NCI-H345 (cell line): ENCODE measurements at regions not wholly inside any gene's neighbourhood (a gene's known extent, or its start where the extent isn't known, plus 50 kb on each side); places are given as distances from the start of the nearest gene placed in this dataset.
A peak's percentile ranks its signal among the peaks of the same experiment; 100 is the strongest.

Source experiments
- DNase-seq: peaks from one replicate; lab custom pipeline; 2025; lab: John Stamatoyannopoulos, UW

DNA sequence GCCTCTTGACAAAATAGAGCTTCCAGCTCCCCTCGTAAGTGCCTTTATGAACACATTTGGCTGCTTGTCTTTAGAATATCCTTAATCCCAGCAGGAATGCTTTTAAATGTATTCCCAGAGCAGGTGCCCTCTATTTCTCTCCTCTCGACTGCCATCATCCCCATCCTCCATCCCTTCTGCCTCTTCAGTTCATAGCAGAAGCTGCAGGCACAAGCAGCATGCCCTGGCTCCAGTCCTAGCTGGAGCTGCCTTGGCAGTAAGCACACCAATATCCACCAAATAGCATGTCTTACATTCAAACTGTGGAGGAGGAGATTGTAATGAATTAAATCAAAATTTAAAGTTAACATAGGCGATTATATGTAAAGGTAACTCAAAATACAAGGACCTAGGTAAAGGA is 891.3 kb upstream of the SLC39A10 start:
- DNase-seq: peak; percentile 30

DNA sequence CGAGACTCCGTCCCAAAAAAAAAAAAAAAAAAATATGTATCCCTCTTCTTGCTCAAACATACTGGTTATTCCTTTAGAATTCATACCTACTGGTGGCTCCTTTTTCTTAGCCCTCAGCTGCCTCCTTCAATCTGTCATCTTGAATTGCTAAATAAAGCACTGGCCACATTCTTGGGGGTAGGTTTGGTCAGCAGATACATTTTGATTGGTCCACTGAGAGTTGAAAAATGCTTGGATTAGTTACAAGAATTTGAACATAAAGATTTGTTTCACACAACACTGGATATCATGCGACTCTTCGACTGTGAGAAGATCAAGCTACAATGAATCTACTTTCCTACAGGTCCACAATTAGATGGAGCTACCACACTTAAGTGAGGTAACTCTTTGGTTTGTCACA is 906.1 kb upstream of the SLC39A10 start:
- DNase-seq: no peak

DNA sequence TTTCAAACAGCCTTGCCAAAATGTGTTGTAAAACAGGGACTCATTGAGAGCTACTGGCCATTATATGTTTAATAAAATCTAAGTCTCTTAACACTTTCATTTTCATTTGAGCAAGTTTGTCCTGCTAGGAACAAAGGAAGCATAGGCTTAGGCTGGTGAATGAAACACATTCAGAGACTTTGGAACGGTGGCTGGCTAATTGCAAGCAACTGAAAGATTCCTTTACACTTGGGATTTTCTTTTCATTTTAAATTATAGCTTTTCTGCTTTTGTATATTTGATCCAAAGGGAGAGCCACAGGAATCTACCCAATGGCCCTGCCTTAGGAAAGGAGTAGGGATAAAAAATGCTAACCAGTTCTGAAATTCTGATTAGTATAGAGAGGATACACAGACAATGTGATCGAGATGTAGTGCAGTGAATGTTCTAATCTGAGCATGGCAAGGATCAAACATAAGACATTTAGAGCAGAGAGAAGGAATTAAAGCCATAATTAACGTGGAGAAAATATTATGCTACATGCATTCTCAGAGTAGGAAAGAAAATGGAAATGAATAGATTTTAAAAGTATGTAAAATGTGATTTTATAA is 911.4 kb upstream of the SLC39A10 start:
- no peak for DNase-seq

DNA sequence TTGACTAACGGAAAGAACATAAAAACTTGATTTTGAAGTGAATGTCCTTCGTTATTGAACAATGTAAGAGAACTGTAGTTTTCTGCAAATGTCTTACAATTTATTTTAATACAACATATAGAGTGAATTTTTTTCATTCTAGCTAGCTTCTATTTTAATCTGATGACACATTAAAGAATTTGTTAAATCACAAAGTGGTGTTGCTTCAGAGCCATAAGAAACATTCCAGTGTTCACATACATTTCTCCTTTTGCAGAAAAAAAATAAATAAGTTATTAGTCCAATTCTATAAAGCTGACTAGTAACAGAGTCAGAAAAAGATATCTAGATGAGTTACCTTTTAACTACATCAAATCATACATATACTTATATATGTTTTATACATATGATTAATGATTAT is 914.3 kb upstream of the SLC39A10 start:
- DNase-seq: no peak

DNA sequence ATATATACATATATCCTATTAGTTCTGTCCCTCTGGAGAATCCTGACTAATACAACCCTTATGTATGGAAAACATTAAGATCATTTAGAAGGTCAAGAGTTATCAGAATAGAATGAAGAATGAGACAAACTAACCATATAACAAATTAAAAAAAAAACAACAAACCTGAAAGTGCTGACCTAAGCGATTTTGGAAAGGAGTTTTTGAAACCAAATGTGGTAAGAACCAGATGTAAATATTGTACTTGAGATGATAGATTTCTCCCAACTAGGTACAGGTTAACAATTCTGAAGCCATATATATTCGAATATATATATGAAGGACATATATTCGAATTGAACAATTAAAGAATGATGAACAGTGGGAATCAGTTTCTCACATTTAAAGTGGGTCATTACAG is 917.8 kb upstream of the SLC39A10 start:
- DNase-seq: no peak

DNA sequence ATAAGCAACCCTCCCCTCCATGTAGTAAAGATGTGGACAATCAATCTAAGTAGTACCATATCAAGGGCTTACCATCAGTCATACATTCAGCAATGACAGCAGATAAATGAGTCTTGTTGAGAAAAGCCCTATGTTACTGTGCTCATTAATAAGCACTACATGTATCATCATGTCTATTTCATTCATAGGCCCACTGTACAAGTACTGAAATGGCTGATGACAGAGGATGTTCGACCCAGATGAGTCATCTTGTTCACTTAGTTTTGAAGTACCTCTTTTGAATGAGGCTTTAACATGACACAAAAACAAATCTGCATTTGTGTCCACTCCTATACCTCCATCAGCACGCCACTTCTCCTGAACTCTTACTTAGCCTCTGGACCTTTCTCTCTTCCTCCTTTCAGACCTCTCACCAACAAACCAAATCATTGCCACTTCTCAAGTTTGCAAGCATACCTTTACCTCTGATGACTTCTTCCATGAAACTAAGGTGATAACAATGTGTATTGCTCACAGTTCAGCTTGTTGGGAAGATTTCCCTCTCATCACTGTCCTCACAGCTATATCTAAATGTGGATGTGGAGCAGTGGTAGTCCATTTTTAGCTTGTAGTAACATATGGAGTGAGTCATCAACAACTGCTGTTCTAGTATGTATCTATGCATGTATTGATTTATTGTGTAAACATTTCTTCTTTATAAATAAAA is 921.0 kb upstream of the SLC39A10 start:
- DNase-seq: no peak

DNA sequence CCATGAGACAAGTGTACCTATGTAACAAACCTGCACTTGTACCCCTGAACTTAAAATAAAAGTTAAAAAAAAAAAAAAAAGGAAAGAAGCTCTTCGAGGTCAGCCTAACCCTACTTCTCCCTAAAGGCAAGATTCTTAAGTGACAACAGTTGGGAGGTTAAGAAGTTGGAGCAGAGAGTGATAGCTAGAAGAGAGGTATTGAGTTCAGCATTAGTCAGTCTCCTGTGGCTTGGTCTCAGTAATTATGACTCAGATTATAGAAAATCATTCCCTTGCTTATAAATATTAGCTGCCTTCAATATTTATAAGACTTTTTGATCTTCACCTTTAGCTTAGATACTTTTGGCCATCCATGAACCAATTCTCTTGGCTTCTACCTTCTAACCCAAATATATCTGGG is 926.8 kb upstream of the SLC39A10 start:
- DNase-seq: no peak

DNA sequence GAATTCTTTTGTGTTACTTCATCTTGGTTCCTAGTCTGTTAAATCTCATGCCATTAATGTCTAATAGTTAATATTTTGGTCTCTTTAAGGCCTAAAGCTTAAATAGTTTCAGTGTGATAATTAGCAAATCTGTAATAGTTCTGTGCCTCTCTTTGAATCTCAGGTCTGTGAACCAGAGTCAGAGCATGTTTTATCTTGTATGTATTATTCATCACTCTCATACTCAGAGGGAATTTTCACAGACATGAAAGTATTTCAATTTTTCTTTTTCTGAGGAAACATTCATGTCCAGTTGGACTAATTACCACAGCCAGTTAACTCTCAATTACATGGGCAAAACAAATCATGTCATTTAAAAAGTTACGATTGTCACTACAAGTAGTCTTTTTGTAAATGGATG is 931.9 kb upstream of the SLC39A10 start:
- no peak for DNase-seq

DNA sequence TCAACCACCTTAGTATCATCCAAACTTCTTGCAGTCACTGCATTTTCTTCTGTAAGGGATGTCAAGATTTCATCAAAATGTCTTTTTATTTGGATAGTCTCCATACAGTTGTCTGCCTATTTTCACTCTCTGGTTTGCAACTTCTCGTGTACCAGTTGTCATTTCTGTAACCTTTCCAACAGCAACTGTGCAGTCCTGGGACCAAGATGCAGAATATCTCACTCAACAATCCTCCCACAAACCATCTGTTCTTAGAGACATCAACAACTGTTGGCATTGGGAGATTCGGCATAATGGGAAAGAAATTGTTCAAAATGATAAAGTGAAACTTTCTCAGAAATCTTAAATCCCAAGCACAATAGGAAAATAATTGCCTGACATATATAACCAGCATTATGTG is 933.6 kb upstream of the SLC39A10 start:
- DNase-seq: no peak

DNA sequence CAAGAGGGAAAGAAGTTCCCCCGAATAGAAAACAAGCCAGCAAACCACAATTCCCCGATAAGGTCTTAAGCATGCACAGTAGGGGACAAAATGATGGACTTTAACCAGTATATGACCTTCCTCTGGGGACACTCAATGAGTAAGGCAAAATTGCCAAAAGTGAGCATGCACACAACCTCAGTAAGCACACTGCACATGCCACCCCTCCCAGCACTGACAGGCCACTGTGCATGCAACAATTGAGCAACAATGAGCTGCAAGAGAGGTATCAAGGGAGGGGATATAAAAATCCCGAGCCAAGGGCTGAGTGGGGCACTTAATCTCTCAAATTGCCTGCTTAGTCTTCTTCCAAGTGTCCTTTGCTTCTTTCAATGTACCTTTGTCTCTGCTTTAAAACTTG is 935.8 kb upstream of the SLC39A10 start:
- no peak for DNase-seq

DNA sequence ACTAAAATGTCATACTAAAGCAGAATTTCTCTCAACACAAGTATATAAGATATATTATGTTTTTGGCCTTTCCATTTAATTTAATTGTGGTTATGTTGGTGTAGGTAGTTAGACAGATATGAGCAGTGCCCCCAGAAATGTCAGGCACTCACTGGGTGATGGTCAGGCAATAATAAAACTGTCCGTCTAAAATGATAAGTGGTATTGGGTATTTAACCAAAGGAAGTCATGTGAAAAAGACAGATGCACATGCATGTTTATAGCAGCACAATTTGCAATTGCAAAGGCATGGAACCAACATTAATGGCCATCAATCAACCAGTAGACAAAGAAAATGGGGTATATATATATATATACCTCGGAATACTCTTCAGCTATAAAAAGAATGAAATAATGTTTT is 936.6 kb upstream of the SLC39A10 start:
- DNase-seq: no peak

DNA sequence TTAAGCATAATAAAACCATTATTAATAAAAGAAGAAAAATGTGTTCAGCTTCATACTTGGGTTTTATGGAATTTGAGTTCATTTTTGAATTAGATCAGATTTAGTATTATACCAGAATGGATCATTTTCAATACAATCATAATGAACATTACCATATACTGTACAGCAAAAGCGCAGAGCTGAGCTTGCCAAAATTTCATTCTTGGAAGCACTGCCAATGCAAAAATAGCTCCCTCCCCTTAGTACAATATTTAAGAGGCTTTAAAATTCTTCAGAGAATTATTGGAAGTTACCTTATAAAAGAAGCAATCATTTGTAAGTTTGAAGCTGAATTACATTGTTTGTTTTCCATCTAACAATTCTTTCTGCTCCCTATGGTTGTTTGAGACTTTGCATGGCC is 938.1 kb upstream of the SLC39A10 start:
- no peak for DNase-seq

DNA sequence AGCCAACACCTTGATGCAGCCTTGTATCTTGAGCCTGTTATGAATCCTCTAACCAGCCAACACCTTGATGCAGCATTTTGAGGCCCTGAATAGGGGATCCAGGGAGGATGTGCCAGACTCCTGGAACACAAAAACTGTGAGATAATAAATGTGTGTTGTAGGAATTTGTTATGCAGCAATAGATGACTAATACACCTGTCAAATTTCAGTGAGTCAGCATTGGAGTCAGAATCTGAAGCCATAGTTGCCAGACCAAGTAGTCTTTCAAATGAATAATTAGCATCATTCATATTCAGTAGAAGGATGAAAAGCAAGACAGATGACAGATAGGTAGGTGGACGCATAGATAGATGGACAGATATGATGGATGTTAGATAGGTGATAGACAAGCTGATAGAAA is 942.5 kb upstream of the SLC39A10 start:
- DNase-seq: no peak

DNA sequence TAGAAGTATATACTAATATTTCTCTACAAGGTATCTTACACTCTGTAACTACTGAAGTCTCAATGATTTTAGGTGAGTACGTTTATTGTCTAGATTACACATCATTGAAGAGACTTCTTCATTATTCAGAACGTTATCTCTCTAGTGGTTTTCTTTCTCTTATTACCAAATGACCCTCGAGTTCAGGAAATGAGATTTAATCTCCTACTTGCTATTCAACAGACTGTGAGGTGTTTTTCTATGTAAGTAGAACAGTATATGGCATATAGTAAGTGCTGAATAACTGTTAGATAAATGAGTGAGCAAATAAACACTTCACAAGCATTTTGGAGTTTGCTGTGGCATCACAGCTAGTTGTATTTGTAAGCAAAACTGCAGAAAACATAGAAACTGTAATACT is 947.2 kb upstream of the SLC39A10 start:
- no peak for DNase-seq

DNA sequence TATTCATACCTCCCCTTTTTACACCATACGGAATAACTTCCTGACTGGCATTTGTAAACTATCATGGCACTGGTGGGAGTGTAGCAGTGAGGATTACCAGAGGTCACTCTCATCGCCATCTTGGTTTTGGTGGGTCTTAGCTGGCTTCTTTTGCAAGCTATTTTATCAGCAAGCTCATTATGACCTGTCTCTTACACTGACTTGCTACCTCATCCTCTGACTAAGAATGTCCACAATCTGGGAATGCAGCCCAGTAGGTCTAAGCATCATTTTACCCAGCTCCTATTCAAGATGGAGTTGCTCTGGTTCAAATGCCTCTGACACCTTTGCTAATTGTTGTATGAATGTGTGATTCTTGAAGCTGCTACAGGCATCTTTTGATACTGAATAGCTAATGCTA is 950.8 kb upstream of the SLC39A10 start:
- DNase-seq: no peak

DNA sequence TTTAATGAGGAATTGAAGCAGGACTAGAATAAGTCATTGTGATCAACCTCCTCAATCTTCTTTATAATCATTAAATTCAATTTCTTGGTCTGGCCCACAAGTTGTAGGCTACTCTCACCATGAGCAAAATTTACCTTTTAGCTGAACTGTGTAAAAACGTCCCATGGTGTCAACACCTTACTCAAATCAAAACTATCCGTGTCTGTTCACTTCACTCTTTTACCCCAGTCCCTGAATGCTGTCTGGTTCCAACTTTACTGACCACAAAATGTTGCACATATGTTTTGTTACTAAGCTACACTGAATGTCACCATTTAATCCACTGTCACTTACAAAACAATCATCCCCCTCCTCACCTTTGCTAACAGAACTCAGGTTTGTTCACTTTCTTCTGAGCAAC is 951.6 kb upstream of the SLC39A10 start:
- no peak for DNase-seq

DNA sequence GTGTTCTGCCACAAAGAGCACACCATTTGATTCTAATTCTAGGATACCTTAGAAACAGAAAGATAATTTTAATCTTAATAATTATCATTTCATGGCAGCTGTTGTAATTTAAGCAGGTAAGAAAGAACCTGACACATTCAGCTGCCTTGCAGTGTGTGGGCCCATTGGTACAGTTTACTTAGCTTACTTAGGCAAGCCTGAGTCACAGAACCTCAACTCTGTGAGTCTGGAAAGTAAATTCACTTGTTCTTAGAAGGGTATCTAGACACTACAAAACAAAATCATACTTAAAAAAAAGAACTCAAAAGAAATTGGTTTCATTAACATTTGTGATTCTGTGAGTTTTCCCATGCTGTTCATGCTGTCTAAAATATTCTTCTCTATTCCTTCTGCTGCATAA is 956.3 kb upstream of the SLC39A10 start:
- DNase-seq: no peak

DNA sequence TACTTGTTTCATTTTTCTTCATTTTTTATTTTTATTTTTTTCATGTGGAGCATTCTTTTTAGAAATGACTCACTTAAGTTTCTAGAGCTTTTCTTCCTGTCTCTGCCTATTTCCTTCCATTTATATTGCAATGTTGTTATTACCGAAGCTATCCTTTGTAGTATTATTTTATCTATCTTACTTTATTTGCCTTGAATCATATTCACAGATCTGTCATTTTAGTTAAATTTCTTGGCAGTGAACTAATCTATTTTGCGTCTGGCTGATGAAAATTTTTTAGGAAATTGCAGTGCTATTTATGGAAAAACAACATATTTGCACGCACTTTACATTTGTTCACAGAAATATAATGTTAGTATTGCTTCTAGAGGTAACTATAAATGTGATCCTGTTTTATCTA is 956.9 kb upstream of the SLC39A10 start:
- no peak for DNase-seq

DNA sequence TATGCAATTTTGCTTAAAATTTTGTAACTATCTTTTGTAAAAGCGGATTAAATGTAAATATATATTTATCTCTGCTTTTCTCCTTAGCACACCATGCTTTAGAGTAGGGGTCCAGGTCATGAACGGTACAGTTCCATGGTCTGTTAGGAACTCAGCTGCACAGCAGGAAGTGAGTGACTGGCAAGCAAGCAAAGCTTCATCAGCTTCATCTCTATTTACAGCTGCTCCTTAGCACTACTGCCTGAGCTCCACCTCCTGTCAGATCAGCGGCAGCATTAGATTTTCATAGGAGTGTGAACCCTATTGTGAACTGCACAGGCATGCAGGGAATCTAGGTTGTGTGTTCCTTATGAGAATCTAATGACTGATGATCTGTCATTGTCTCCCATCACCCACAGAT is 959.0 kb upstream of the SLC39A10 start:
- no peak for DNase-seq

DNA sequence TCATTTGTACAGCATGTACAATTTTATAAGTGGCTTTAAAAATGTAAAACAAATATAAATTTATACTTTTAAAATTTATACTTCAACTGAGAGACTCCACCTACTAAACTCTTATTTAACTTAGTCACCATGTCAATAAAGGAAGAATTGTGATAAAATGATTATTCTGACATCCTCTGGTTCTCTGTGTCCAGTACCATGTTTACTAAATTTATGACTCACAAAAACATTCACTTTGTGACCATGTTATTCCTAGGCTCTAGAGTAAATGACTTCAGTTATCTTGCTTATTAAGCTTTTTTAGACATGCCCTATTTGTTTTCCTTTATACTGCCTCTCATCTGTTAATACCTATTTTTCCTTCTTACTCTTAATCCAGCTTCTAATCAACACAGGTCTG is 959.6 kb upstream of the SLC39A10 start:
- no peak for DNase-seq

DNA sequence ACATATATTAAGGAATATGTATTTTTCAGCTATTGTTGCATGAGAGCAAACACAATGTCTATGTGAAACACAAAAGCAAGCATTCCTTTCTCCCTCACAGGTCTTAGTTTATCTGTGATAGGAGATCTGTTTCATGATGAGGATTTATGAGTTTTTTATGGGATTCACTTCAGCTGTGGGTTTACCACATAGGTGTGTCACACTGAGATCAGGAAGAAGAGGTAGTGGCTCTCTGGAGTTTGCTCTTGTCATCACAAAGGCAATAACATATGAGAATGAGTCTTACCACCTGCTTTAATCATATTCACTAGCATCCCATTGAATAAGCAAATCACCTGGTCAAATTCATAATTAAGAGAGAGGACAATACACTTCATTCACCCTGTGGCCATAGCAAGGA is 960.3 kb upstream of the SLC39A10 start:
- no peak for DNase-seq

DNA sequence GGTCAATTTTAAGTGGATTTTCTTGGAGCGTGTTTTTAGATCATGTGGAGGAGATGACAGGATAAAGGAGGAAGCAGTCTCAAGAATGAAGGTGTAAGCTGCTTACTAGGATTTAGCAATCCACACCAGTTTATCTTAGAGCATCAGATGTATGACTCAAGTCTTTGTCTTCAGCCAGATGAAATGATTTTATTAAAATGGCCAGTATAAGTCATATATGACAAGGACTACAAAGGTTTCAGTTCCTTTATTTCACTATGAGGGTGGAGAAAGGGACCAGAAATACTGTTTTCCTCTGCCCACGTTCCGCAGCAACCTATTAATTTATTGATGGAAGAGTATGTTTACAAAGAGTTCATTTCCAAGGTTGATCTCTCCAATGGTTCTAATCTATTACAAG is 970.5 kb upstream of the SLC39A10 start:
- no peak for DNase-seq

DNA sequence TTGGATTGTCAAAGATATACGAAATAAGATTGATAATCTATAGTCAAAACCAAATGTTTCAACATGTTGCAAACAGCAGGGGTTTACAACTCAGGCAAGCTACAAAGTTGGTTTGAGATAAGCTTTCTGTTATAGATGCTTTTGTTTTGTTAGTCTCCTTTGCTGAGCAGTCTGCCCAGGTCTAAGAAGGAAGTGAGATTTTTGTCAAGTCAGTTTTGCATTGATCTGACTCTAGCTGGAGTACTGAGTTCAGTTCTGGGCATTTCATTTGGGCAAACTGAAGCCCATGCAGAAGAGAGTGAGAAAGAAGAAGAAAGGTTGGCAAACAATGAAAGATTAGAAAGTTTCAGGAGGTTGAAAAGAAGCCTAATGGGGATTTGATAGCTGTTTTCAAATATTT is 983.0 kb upstream of the SLC39A10 start:
- no peak for DNase-seq

DNA sequence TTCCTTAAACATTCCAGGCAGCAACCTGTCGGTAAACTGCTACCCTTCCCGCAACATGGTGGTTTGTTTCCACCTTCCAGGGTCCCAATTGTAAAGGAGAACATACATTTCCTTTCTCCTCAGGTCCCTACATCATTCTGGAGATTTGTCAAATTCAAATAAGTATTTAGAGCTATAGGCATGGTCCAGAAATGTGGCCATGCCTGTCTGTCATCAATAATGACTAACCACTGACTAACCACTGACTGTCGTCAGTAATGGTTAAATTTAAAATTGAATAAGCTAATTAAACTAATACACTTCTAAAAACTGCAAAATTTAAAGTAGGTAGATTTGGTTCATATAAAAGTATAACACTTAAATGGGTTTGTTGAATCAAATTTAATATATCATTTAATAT is 984.0 kb upstream of the SLC39A10 start:
- DNase-seq: no peak
